CD14-positive monocyte (primary cell): ENCODE measurements at regions not wholly inside any gene's neighbourhood (a gene's known extent, or its start where the extent isn't known, plus 50 kb on each side); places are given as distances from the start of the nearest gene placed in this dataset.

Experiments used
- DNase-seq, 3 donors: peaks; one replicate each; pipeline ENCODE4 v3.0.0-alpha.2; 2011 to 2022
- H2AFZ ChIP-seq: 2 replicates; pipeline ENCODE4 v1.6.0; 2012; ENCODE audit warnings: mild to moderate bottlenecking, low read depth, low read length, inconsistent platforms; ENCODE audit not compliant: insufficient read depth, poor library complexity, severe bottlenecking
- H3K27ac ChIP-seq, 2 donors: 1 replicate in 1 of 2; 2 replicates in 1 of 2; pipeline ENCODE4 v1.5.1; 2012 to 2013; ENCODE audit warnings: low read length in 2 of 2, control low read depth in 1 of 2, inconsistent platforms in 1 of 2, low read depth in 1 of 2, mild to moderate bottlenecking in 1 of 2
- H3K27me3 ChIP-seq, 2 donors: one replicate each; pipeline versions ENCODE4 v1.6.0 to v1.6.1; 2011 to 2013; ENCODE audit warnings: low read length in 2 of 2; ENCODE audit not compliant: control insufficient read depth in 2 of 2, insufficient read depth in 2 of 2
- H3K36me3 ChIP-seq, 2 donors: replicated peaks in 1 of 2; 1 replicate in 1 of 2; 2 replicates in 1 of 2; pipeline versions ENCODE4 v1.5.1 to v1.6.1; 2012 to 2013; ENCODE audit warnings: low read length in 2 of 2, control low read depth in 1 of 2, inconsistent platforms in 1 of 2, mild to moderate bottlenecking in 1 of 2; ENCODE audit not compliant: insufficient read depth in 2 of 2, control insufficient read depth in 1 of 2
- H3K4me1 ChIP-seq, 2 donors: 1 replicate in 1 of 2; 2 replicates in 1 of 2; pipeline versions ENCODE4 v1.5.1 to v1.6.1; 2012 to 2013; ENCODE audit warnings: low read length in 2 of 2, control low read depth in 1 of 2, inconsistent platforms in 1 of 2, mild to moderate bottlenecking in 1 of 2, moderate library complexity in 1 of 2; ENCODE audit not compliant: insufficient read depth in 2 of 2, control insufficient read depth in 1 of 2
- H3K4me2 ChIP-seq: replicated peaks from 2 replicates; pipeline ENCODE3; 2012; ENCODE audit warnings: low read length, moderate library complexity, mild to moderate bottlenecking; ENCODE audit not compliant: poor library complexity, severe bottlenecking; ENCODE audit errors: extremely low read depth
- H3K4me3 ChIP-seq, 3 experiments: fragments of 200-600 bp in 1 of 3; sonication (generic) in 1 of 3; replicated peaks in 1 of 3; 1 replicate in 2 of 3; 2 replicates in 1 of 3; pipeline ENCODE4 v1.5.1; 2011 to 2013; ENCODE audit warnings: low read length in 3 of 3, mild to moderate bottlenecking in 3 of 3, control low read depth in 2 of 3, low read depth in 2 of 3, inconsistent platforms in 1 of 3, moderate library complexity in 1 of 3
- H3K79me2 ChIP-seq: 2 replicates; pipeline ENCODE4 v1.6.0; 2012; ENCODE audit warnings: mild to moderate bottlenecking, control low read depth, inconsistent platforms, low read length, moderate library complexity; ENCODE audit not compliant: insufficient read depth
- H3K9ac ChIP-seq: 2 replicates; pipeline ENCODE4 v1.6.0; 2017; ENCODE audit warnings: low read length, mild to moderate bottlenecking; ENCODE audit not compliant: insufficient read depth, poor library complexity, severe bottlenecking
- H3K9me3 ChIP-seq, 2 donors: replicated peaks in 1 of 2; 1 replicate in 1 of 2; 2 replicates in 1 of 2; pipeline versions ENCODE4 v1.5.1 to v1.6.1; 2012 to 2013; ENCODE audit warnings: low read length in 2 of 2, control low read depth in 1 of 2; ENCODE audit not compliant: control insufficient read depth in 1 of 2, insufficient read depth in 1 of 2
- H4K20me1 ChIP-seq: 2 replicates; pipeline ENCODE4 v1.6.0; 2012; ENCODE audit warnings: mild to moderate bottlenecking, low read length, control low read depth, moderate library complexity; ENCODE audit not compliant: insufficient read depth
- H3K27ac Mint-ChIP-seq, 7 donors: one replicate each; pipeline ENCODE4 v1.8.0; 2020; ENCODE audit warnings: mild to moderate bottlenecking in 7 of 7, mixed read lengths in 7 of 7, moderate library complexity in 6 of 7, inconsistent platforms in 2 of 7
- H3K27me3 Mint-ChIP-seq, 3 donors: one replicate each; pipeline ENCODE4 v1.8.0; 2021 to 2022; ENCODE audit warnings: low read depth in 3 of 3, mild to moderate bottlenecking in 3 of 3, mixed read lengths in 3 of 3, moderate library complexity in 3 of 3, inconsistent platforms in 1 of 3
- H3K36me3 Mint-ChIP-seq, 2 donors: one replicate each; pipeline ENCODE4 v1.8.0; 2020; ENCODE audit warnings: mixed read lengths in 2 of 2, inconsistent platforms in 1 of 2, mild to moderate bottlenecking in 1 of 2
- H3K4me1 Mint-ChIP-seq: one replicate; pipeline ENCODE4 v1.8.0; 2020; ENCODE audit warnings: mild to moderate bottlenecking, mixed read lengths
- H3K4me3 Mint-ChIP-seq, 2 donors: one replicate each; pipeline ENCODE4 v1.8.0; 2020; ENCODE audit warnings: mild to moderate bottlenecking in 2 of 2, mixed read lengths in 2 of 2, moderate library complexity in 1 of 2
- H3K9me3 Mint-ChIP-seq, 7 donors: one replicate each; pipeline ENCODE4 v1.8.0; 2020 to 2022; ENCODE audit warnings: mixed read lengths in 7 of 7, mild to moderate bottlenecking in 6 of 7, moderate library complexity in 6 of 7, inconsistent platforms in 2 of 7
- CTCF ChIP-seq: fragments of 200-600 bp; IDR thresholded peaks from one replicate; pipeline ENCODE4 v1.8.0; 2022; ENCODE audit warnings: antibody characterized with exemption, mild to moderate bottlenecking
- WGBS: methylation state at CpG from one replicate; pipeline ENCODE4 v1.1.5; 2013; ENCODE audit warnings: missing lambda C conversion rate; ENCODE audit not compliant: insufficient coverage; 5-methylcytosine and 5-hydroxymethylcytosine counted together
- intact Hi-C, 2 donors: fragments of 100-400 bp; cut with micrococcal nuclease; formaldehyde crosslinking; loops; one replicate each; pipeline versions ENCODE4 v1.15.0 to v1.15.1; 2023

GRCh38 chrX:95536111-95536510 lies 1148.5 kb upstream of the DIAPH2 start:
- no peaks in the 10 kb centered on the region for H3K27me3 ChIP-seq
- no peak overlapping the region for H3K4me3 Mint-ChIP-seq
- H3K4me3 ChIP-seq, result no peak overlapping the region
- WGBS, result no CpG with 5 or more reads among the region's 1 CpG
- no peak overlapping the region for H3K9ac ChIP-seq
- no peaks in the 10 kb centered on the region for H3K4me1 ChIP-seq
- H3K4me2 ChIP-seq, result no peak overlapping the region
- H3K27ac Mint-ChIP-seq, result no peak overlapping the region
- intact Hi-C loops, result no loop called here
- no peak for DNase-seq
- peaks cover 0 to 4% (median 0%) of the 10 kb centered on the region in 7 donors for H3K9me3 Mint-ChIP-seq
- H3K27me3 Mint-ChIP-seq, result no peaks in the 10 kb centered on the region
- H3K27ac ChIP-seq, result no peak overlapping the region
- no peak overlapping the region for H2AFZ ChIP-seq
- no peaks in the 10 kb centered on the region for H3K36me3 ChIP-seq
- H3K36me3 Mint-ChIP-seq, result no peaks in the 10 kb centered on the region
- TF ChIP-seq CTCF, result no peak
- H3K79me2 ChIP-seq, result no peaks in the 10 kb centered on the region
- no peaks in the 10 kb centered on the region for H3K9me3 ChIP-seq
- no peaks in the 10 kb centered on the region for H4K20me1 ChIP-seq
- H3K4me1 Mint-ChIP-seq, result no peaks in the 10 kb centered on the region

- H3K79me2 ChIP-seq, result no peaks in the 10 kb centered on the region
- H3K4me3 ChIP-seq, result no peak overlapping the region
- no peaks in the 10 kb centered on the region for H3K36me3 ChIP-seq
- Mint-ChIP-seq H3K36me3 (no peaks in the 10 kb centered on the region), H3K27ac (no peak overlapping the region), H3K9me3 (peaks cover 0 to 4% (median 0%) of the 10 kb centered on the region in 7 donors), H3K4me1 (no peaks in the 10 kb centered on the region), H3K4me3 (no peak overlapping the region), H3K27me3 (no peaks in the 10 kb centered on the region)
- intact Hi-C loops, result no loop called here
- no peaks in the 10 kb centered on the region for H4K20me1 ChIP-seq
- H3K4me1 ChIP-seq, result no peaks in the 10 kb centered on the region
- no peak overlapping the region for H2AFZ ChIP-seq
- H3K9me3 ChIP-seq, result no peaks in the 10 kb centered on the region
- no peak for DNase-seq
- no peak overlapping the region for H3K27ac ChIP-seq
- H3K9ac ChIP-seq, result no peak overlapping the region
- H3K27me3 ChIP-seq, result no peaks in the 10 kb centered on the region
- no peak overlapping the region for H3K4me2 ChIP-seq
- no peak for TF ChIP-seq CTCF
These were observed 1148.0 kb upstream of the DIAPH2 start for GRCh38 chrX:95536661-95537060.
